GM21526 (cell line): ENCODE measurements at regions not wholly inside any gene's neighbourhood (a gene's known extent, or its start where the extent isn't known, plus 50 kb on each side); places are given as distances from the start of the nearest gene placed in this dataset.

Experiments
- ATAC-seq: cut with Tn5 transposase; IDR thresholded peaks from one replicate; pipeline ENCODE4 v1.9.1; 2021; ENCODE audit warnings: moderate library complexity; ENCODE audit not compliant: unreplicated experiment, low FRiP score

GRCh38 chr6:95071464-95071863 lies 505.9 kb upstream of the MANEA start:
- ATAC-seq, result no peak

- ATAC-seq, result no peak
Observed at GRCh38 chr6:95078457-95078856, 498.9 kb upstream of the MANEA start.

- no peak for ATAC-seq
Observed at GRCh38 chr6:95081231-95081630, 496.1 kb upstream of the MANEA start.

- ATAC-seq, result no peak
Observed at GRCh38 chr6:95081949-95082348, 495.4 kb upstream of the MANEA start.

GRCh38 chr6:95083506-95083905 lies 493.8 kb upstream of the MANEA start:
- no peak for ATAC-seq

GRCh38 chr6:95084867-95085266 lies 492.5 kb upstream of the MANEA start:
- ATAC-seq, result no peak

GRCh38 chr6:95087394-95088097 lies 489.8 kb upstream of the MANEA start:
- no peak for ATAC-seq

- peak; percentile 90 for ATAC-seq
Observed at GRCh38 chr6:95091823-95092436, 485.4 kb upstream of the MANEA start.

GRCh38 chr6:95093154-95093553 lies 484.2 kb upstream of the MANEA start:
- ATAC-seq, result no peak

- no peak for ATAC-seq
Observed at GRCh38 chr6:95094751-95095663, 482.3 kb upstream of the MANEA start.

GRCh38 chr6:95095855-95096254 lies 481.5 kb upstream of the MANEA start:
- ATAC-seq, result no peak

- ATAC-seq, result no peak
Observed at GRCh38 chr6:95099410-95099809, 477.9 kb upstream of the MANEA start.

- no peak for ATAC-seq
Observed at GRCh38 chr6:95109212-95109611, 468.1 kb upstream of the MANEA start.

GRCh38 chr6:95110767-95111166 lies 466.6 kb upstream of the MANEA start:
- no peak for ATAC-seq

- no peak for ATAC-seq
Observed at GRCh38 chr6:95117236-95117635, 460.1 kb upstream of the MANEA start.

- ATAC-seq, result no peak
Observed at GRCh38 chr6:95119927-95120326, 457.4 kb upstream of the MANEA start.

GRCh38 chr6:95120984-95121383 lies 456.4 kb upstream of the MANEA start:
- no peak for ATAC-seq

- ATAC-seq, result no peak
Observed at GRCh38 chr6:95127261-95127660, 450.1 kb upstream of the MANEA start.

GRCh38 chr6:95128439-95128838 lies 448.9 kb upstream of the MANEA start:
- ATAC-seq, result no peak

- ATAC-seq, result no peak
Observed at GRCh38 chr6:95128947-95129346, 448.4 kb upstream of the MANEA start.

- no peak for ATAC-seq
Observed at GRCh38 chr6:95133578-95133977, 443.8 kb upstream of the MANEA start.
